HEK293 (cell line): ENCODE measurements at regions not wholly inside any gene's neighbourhood (a gene's known extent, or its start where the extent isn't known, plus 50 kb on each side); places are given as distances from the start of the nearest gene placed in this dataset.
"Not testable (repeated sequence)": the region's sequence is repeated elsewhere in the genome, so short reads cannot be mapped to it uniquely, and the experiment has no call there.

Experiments
- CTCF ChIA-PET: fragments of 350-600 bp; formaldehyde crosslinking; extraction: SDS; loops from one replicate; lab custom pipeline; 2021; ENCODE audit warnings: antibody characterized with exemption; lab: Yijun Ruan, JAX
- POLR2A ChIA-PET: fragments of 300-600 bp; formaldehyde crosslinking; extraction: SDS; loops from one replicate; lab custom pipeline; 2020; ENCODE audit warnings: antibody characterized with exemption, inconsistent platforms; lab: Yijun Ruan, JAX
- H3K27ac ChIP-seq: fragments of 200-500 bp; sonication (Bioruptor generic); 2 replicates; pipeline ENCODE4 v1.5.1; 2014; ENCODE audit warnings: low read depth, low read length, control low read depth, inconsistent platforms; ENCODE audit errors: extremely low read depth
- H3K36me3 ChIP-seq, 2 experiments: fragments of 200-500 bp in 1 of 2; sonication (Bioruptor generic) in 1 of 2; 1 replicate in 1 of 2; 2 replicates in 1 of 2; pipeline ENCODE4 v1.5.1; 2014 to 2017; ENCODE audit warnings: inconsistent platforms in 2 of 2, low read length in 2 of 2; ENCODE audit not compliant: control insufficient read depth in 2 of 2, insufficient read depth in 1 of 2
- H3K4me1 ChIP-seq: fragments of 200-500 bp; sonication (Bioruptor generic); 2 replicates; pipeline ENCODE4 v1.5.1; 2014; ENCODE audit warnings: mild to moderate bottlenecking, low read length, inconsistent platforms; ENCODE audit not compliant: control insufficient read depth, insufficient read depth
- H3K4me3 ChIP-seq: 2 replicates; pipeline ENCODE4 v1.5.1; 2011; ENCODE audit warnings: low read depth, mild to moderate bottlenecking, control low read depth, low read length, moderate library complexity
- H3K9me3 ChIP-seq: fragments of 200-500 bp; sonication (Bioruptor generic); 2 replicates; pipeline ENCODE4 v1.5.1; 2014; ENCODE audit warnings: low read depth, low read length, inconsistent platforms; ENCODE audit not compliant: control insufficient read depth, insufficient read depth
- GFI1B ChIP-seq: fragments of 450-650 bp; formaldehyde crosslinking; IDR thresholded peaks from 2 replicates; pipeline ENCODE4 v1.5.1; 2016; ENCODE audit warnings: missing biosample characterization, missing genetic modification characterization
- MEIS1 ChIP-seq: sonication (generic); formaldehyde crosslinking; IDR thresholded peaks from 2 replicates; pipeline ENCODE4 v1.8.1; 2022; ENCODE audit warnings: missing genetic modification reagents, mild to moderate bottlenecking, borderline replicate concordance
- MZF1 ChIP-seq: fragments of 450-650 bp; formaldehyde crosslinking; IDR thresholded peaks from 2 replicates; pipeline ENCODE4 v1.5.1; 2017; ENCODE audit warnings: missing biosample characterization, missing genetic modification characterization, borderline replicate concordance
- RBAK ChIP-seq: fragments of 450-650 bp; formaldehyde crosslinking; IDR thresholded peaks from 2 replicates; pipeline ENCODE4 v1.5.1; 2016; ENCODE audit warnings: missing biosample characterization, missing genetic modification characterization
- SALL2 ChIP-seq: fragments of 450-650 bp; formaldehyde crosslinking; IDR thresholded peaks from 2 replicates; pipeline ENCODE4 v1.5.0; 2017; ENCODE audit warnings: missing biosample characterization, mild to moderate bottlenecking, missing genetic modification characterization, borderline replicate concordance
- SCRT2 ChIP-seq: fragments of 450-650 bp; formaldehyde crosslinking; IDR thresholded peaks from 2 replicates; pipeline ENCODE4 v1.5.1; 2016; ENCODE audit warnings: missing biosample characterization, missing genetic modification characterization
- SETDB1 ChIP-seq: IDR thresholded peaks from one replicate; pipeline ENCODE4 v1.6.1; 2017; ENCODE audit warnings: mild to moderate bottlenecking, low read length, moderate library complexity, mixed read lengths; ENCODE audit not compliant: insufficient read length
- TCF7L2 ChIP-seq: IDR thresholded peaks from 2 replicates; pipeline ENCODE4 v1.6.1; 2011; ENCODE audit warnings: low read depth, mild to moderate bottlenecking, inconsistent platforms, low read length, moderate library complexity, borderline replicate concordance
- ZBTB17 ChIP-seq: fragments of 450-650 bp; formaldehyde crosslinking; IDR thresholded peaks from 2 replicates; pipeline ENCODE4 v1.5.1; 2016; ENCODE audit warnings: missing biosample characterization, missing genetic modification characterization
- ZBTB20 ChIP-seq: fragments of 450-650 bp; formaldehyde crosslinking; IDR thresholded peaks from 2 replicates; pipeline ENCODE4 v1.5.1; 2016; ENCODE audit warnings: missing biosample characterization, missing genetic modification characterization
- ZBTB48 ChIP-seq: fragments of 450-650 bp; formaldehyde crosslinking; IDR thresholded peaks from 2 replicates; pipeline ENCODE4 v1.5.1; 2016; ENCODE audit warnings: missing biosample characterization, missing genetic modification characterization
- ZNF132 ChIP-seq: fragments of 450-650 bp; formaldehyde crosslinking; IDR thresholded peaks from 2 replicates; pipeline ENCODE4 v1.5.1; 2017; ENCODE audit warnings: missing biosample characterization, missing genetic modification characterization, borderline replicate concordance
- ZNF146 ChIP-seq: fragments of 450-650 bp; formaldehyde crosslinking; IDR thresholded peaks from 2 replicates; pipeline ENCODE4 v1.5.1; 2016; ENCODE audit warnings: missing biosample characterization, missing genetic modification characterization
- ZNF184 ChIP-seq: fragments of 450-650 bp; IDR thresholded peaks from 2 replicates; pipeline ENCODE4 v1.5.1; 2018; ENCODE audit warnings: missing biosample characterization, mild to moderate bottlenecking, missing genetic modification characterization
- ZNF211 ChIP-seq: fragments of 450-650 bp; formaldehyde crosslinking; IDR thresholded peaks from 2 replicates; pipeline ENCODE4 v1.5.1; 2016; ENCODE audit warnings: low read depth, missing biosample characterization, missing genetic modification characterization
- ZNF239 ChIP-seq: fragments of 450-650 bp; formaldehyde crosslinking; IDR thresholded peaks from 2 replicates; pipeline ENCODE4 v1.5.1; 2016; ENCODE audit warnings: missing biosample characterization, missing genetic modification characterization
- ZNF248 ChIP-seq: fragments of 450-650 bp; formaldehyde crosslinking; IDR thresholded peaks from 2 replicates; pipeline ENCODE4 v1.5.1; 2017; ENCODE audit warnings: missing biosample characterization, missing genetic modification characterization
- ZNF274 ChIP-seq, 2 experiments: fragments of 200-500 bp in 1 of 2; fragments of 450-650 bp in 1 of 2; sonication (Bioruptor generic) in 1 of 2; formaldehyde crosslinking in 1 of 2; IDR thresholded peaks; 2 replicates each; pipeline versions ENCODE4 v1.5.1 to v1.6.1; 2014 to 2016; ENCODE audit warnings: borderline replicate concordance in 1 of 2, inconsistent platforms in 1 of 2, low read length in 1 of 2, missing biosample characterization in 1 of 2, missing genetic modification characterization in 1 of 2
- ZNF311 ChIP-seq: fragments of 450-650 bp; formaldehyde crosslinking; IDR thresholded peaks from 2 replicates; pipeline ENCODE4 v1.5.1; 2017; ENCODE audit warnings: missing biosample characterization, missing genetic modification characterization, borderline replicate concordance
- ZNF354C ChIP-seq: fragments of 450-650 bp; formaldehyde crosslinking; IDR thresholded peaks from 2 replicates; pipeline ENCODE4 v1.5.1; 2016; ENCODE audit warnings: missing biosample characterization, missing genetic modification characterization, low read depth, borderline replicate concordance
- ZNF391 ChIP-seq: fragments of 450-650 bp; formaldehyde crosslinking; IDR thresholded peaks from 2 replicates; pipeline ENCODE4 v1.5.1; 2016; ENCODE audit warnings: low read depth, missing biosample characterization, missing genetic modification characterization, borderline replicate concordance
- ZNF473 ChIP-seq: fragments of 450-650 bp; formaldehyde crosslinking; IDR thresholded peaks from 2 replicates; pipeline ENCODE4 v1.5.1; 2017; ENCODE audit warnings: missing biosample characterization, missing genetic modification characterization
- ZNF510 ChIP-seq: fragments of 450-650 bp; formaldehyde crosslinking; IDR thresholded peaks from 2 replicates; pipeline ENCODE4 v1.5.1; 2018; ENCODE audit warnings: mild to moderate bottlenecking, missing genetic modification characterization, missing biosample characterization; ENCODE audit not compliant: insufficient replicate concordance
- ZNF529 ChIP-seq: fragments of 450-650 bp; formaldehyde crosslinking; IDR thresholded peaks from 2 replicates; pipeline ENCODE4 v1.5.1; 2017; ENCODE audit warnings: missing genetic modification characterization, missing biosample characterization; ENCODE audit not compliant: insufficient replicate concordance
- ZNF610 ChIP-seq: fragments of 450-650 bp; formaldehyde crosslinking; IDR thresholded peaks from 2 replicates; pipeline ENCODE4 v1.5.1; 2016; ENCODE audit warnings: missing biosample characterization, missing genetic modification characterization, borderline replicate concordance
- ZNF76 ChIP-seq: fragments of 450-650 bp; formaldehyde crosslinking; IDR thresholded peaks from 2 replicates; pipeline ENCODE4; 2016; ENCODE audit warnings: low read depth, missing biosample characterization, missing genetic modification characterization, borderline replicate concordance
- ZNF830 ChIP-seq: fragments of 450-650 bp; IDR thresholded peaks from 2 replicates; pipeline ENCODE4 v1.5.0; 2018; ENCODE audit warnings: missing biosample characterization, missing genetic modification characterization, low read depth, mild to moderate bottlenecking, moderate library complexity
- TF ChIP-seq, protein P1 (sequence below): fragments of 450-650 bp; formaldehyde crosslinking; IDR thresholded peaks from 2 replicates; pipeline ENCODE4 v1.5.1; 2016; ENCODE audit warnings: missing biosample characterization, missing genetic modification characterization, low read depth
- TF ChIP-seq, protein P2 (sequence below): fragments of 450-650 bp; IDR thresholded peaks from 2 replicates; pipeline ENCODE4 v1.5.1; 2018; ENCODE audit warnings: missing biosample characterization, missing genetic modification characterization

DNA sequence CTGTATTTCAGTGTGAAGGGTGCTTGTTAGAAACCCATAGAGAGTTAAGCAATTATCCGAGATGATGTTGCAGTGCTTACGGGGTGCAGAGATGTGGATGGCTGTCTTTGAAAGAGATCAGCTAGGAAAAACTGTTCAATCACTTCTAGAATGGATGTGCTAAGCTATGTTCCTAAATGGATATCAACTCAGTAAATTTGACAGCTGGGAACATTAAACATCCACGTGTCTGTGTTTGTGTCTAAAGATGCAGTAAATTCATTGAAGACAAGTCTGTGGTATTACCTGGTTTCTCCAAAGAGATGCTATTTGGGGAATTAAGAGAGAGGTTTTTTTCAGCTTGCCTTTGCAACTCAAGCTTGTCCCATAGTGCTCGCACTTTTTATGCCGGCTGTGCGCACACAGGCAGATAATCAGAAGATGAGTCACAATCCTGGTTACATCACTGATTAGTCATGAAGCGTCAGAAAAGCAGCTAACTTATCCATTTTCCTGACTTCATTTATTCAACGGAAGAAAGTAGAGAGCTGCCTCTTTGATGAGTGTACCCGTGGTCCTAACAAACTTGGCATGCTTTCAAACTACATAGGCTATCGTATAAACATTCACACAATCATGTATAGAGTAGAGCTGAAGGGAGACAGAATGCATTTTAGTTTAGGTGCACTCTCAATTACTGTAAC is 691.7 kb upstream of the SLC35B3 start (continued):
- TF ChIP-seq ZBTB48 (tag by site-specific recombination) (no peak), ZNF211 (tag by site-specific recombination) (no peak), MEIS1 (CRISPR knock-in tag) (no peak), ZNF274 (IDR thresholded peaks at IDR 0.05; ENCODE audit: low read length) (no peak), ZNF274 (tag by site-specific recombination; IDR thresholded peaks at IDR 0.05; ENCODE audit: borderline replicate concordance) (no peak), ZNF473 (tag by site-specific recombination) (no peak), ZNF76 (tag by site-specific recombination) (no peak), ZNF510 (tag by site-specific recombination) (no peak), ZBTB20 (tag by site-specific recombination) (peak; percentile 26; the same call in 1 of the 2 replicates), ZNF184 (tag by site-specific recombination) (peak; percentile 91), ZBTB17 (tag by site-specific recombination) (peak; percentile 61; the same call in 1 of the 2 replicates), SALL2 (no peak), ZNF311 (tag by site-specific recombination) (no peak), TCF7L2 (no peak), GFI1B (tag by site-specific recombination) (no peak), SCRT2 (tag by site-specific recombination) (no peak), ZNF132 (no peak), ZNF610 (tag by site-specific recombination) (no peak)

DNA sequence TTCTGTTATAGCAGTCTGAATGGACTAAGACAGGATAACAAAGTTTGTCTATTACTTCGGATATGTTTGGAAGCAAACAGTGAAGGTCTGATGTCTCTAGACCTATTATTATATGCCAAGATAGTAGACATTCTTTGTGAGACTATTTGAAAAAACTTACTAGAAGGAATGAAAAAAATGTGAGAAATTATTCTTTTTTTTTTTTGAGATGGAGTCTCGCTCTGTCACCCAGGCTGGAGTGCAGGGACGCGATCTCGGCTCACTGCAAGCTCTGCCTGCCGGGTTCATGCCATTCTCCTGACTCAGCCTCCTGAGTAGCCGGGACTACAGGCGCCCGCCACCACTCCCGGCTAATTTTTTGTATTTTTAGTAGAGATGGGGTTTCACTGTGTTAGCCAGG is 690.7 kb upstream of the SLC35B3 start:
- H3K36me3 ChIP-seq, H3K27ac ChIP-seq, H3K9me3 ChIP-seq, POLR2A ChIA-PET, H3K4me3 ChIP-seq, H3K4me1 ChIP-seq, CTCF ChIA-PET: not testable (repeated sequence)

DNA sequence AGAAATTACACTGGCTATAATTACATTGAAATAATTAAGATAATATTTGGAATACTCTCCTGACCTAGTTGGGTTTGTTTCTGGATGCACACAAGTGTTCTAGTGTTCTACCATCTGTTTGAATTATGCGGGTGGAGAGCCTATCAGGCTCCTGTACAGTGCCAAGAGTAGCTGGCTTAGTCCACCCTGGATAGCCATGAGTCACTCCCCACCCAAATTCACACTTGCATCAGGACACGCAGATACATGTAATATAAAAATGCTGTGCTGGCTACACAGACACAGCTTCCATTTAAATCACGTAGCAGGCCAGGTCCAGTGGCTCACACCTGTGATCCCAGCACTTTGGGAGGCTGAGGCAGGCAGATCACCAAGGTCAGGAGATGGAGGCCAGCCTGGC is 686.2 kb upstream of the SLC35B3 start:
- CTCF ChIA-PET = interaction anchor here (0.6 kb wide), 1 partner anchor 1314 kb away, joined by 4 read pairs; no protein-coding TSS in a partner anchor
- Histone ChIP-seq H3K9me3 (no peaks in the 10 kb centered on the region), H3K36me3 (no peaks in the 10 kb centered on the region), H3K4me3 (no peak overlapping the region), H3K4me1 (no peaks in the 10 kb centered on the region), H3K27ac (no peak overlapping the region)
- POLR2A ChIA-PET = no interaction called here
- TF ChIP-seq MZF1 (tag by site-specific recombination) (no peak), SETDB1 (no peak), ZNF354C (tag by site-specific recombination) (no peak), RBAK (tag by site-specific recombination) (no peak), ZNF248 (tag by site-specific recombination) (no peak), ZNF830 (tag by site-specific recombination) (no peak), ZBTB20 (tag by site-specific recombination) (no peak), ZNF529 (tag by site-specific recombination) (no peak), ZNF391 (tag by site-specific recombination) (no peak), ZNF239 (no peak), ZNF146 (tag by site-specific recombination) (no peak)
- TF ChIP-seq, protein P1, sequence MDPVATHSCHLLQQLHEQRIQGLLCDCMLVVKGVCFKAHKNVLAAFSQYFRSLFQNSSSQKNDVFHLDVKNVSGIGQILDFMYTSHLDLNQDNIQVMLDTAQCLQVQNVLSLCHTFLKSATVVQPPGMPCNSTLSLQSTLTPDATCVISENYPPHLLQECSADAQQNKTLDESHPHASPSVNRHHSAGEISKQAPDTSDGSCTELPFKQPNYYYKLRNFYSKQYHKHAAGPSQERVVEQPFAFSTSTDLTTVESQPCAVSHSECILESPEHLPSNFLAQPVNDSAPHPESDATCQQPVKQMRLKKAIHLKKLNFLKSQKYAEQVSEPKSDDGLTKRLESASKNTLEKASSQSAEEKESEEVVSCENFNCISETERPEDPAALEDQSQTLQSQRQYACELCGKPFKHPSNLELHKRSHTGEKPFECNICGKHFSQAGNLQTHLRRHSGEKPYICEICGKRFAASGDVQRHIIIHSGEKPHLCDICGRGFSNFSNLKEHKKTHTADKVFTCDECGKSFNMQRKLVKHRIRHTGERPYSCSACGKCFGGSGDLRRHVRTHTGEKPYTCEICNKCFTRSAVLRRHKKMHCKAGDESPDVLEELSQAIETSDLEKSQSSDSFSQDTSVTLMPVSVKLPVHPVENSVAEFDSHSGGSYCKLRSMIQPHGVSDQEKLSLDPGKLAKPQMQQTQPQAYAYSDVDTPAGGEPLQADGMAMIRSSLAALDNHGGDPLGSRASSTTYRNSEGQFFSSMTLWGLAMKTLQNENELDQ = no peak
- TF ChIP-seq, protein P2, sequence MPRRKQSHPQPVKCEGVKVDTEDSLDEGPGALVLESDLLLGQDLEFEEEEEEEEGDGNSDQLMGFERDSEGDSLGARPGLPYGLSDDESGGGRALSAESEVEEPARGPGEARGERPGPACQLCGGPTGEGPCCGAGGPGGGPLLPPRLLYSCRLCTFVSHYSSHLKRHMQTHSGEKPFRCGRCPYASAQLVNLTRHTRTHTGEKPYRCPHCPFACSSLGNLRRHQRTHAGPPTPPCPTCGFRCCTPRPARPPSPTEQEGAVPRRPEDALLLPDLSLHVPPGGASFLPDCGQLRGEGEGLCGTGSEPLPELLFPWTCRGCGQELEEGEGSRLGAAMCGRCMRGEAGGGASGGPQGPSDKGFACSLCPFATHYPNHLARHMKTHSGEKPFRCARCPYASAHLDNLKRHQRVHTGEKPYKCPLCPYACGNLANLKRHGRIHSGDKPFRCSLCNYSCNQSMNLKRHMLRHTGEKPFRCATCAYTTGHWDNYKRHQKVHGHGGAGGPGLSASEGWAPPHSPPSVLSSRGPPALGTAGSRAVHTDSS = no peak
